IPS-18a (cell line): ENCODE measurements at regions not wholly inside any gene's neighbourhood (a gene's known extent, or its start where the extent isn't known, plus 50 kb on each side); places are given as distances from the start of the nearest gene placed in this dataset.
A peak's percentile ranks its signal among the peaks of the same experiment; 100 is the strongest.

Source experiments
- H3K27ac ChIP-seq: one replicate; pipeline ENCODE4 v1.5.1; 2013; ENCODE audit warnings: low read length
- H3K27me3 ChIP-seq: one replicate; pipeline ENCODE4 v1.6.1; 2013; ENCODE audit warnings: mild to moderate bottlenecking, low read length; ENCODE audit not compliant: control insufficient read depth, insufficient read depth
- H3K36me3 ChIP-seq: one replicate; pipeline ENCODE4 v1.6.1; 2013; ENCODE audit warnings: low read depth, low read length; ENCODE audit not compliant: control insufficient read depth
- H3K4me1 ChIP-seq: one replicate; pipeline ENCODE4 v1.6.1; 2013; ENCODE audit warnings: low read depth, low read length; ENCODE audit not compliant: control insufficient read depth
- H3K4me3 ChIP-seq: one replicate; pipeline ENCODE4 v1.5.1; 2013; ENCODE audit warnings: low read length
- H3K9ac ChIP-seq: one replicate; pipeline ENCODE4 v1.6.1; 2013; ENCODE audit warnings: mild to moderate bottlenecking, low read length, moderate library complexity
- H3K9me3 ChIP-seq: one replicate; pipeline ENCODE4 v1.6.1; 2013; ENCODE audit warnings: low read depth, low read length; ENCODE audit not compliant: control insufficient read depth

- no peaks in the 10 kb centered on the region for H3K36me3 ChIP-seq
Observed at GRCh38 chr3:159724627-159725026, 264.0 kb upstream of the IL12A start.

GRCh38 chr3:159726231-159726964 is 262.2 kb upstream of the IL12A start:
- no peak overlapping the region for H3K27ac ChIP-seq
- H3K4me3 ChIP-seq, result no peak overlapping the region

More at GRCh38 chr3:159724627-159725026, 264.0 kb upstream of the IL12A start:
- H3K27me3 ChIP-seq, result no peaks in the 10 kb centered on the region
- no peak overlapping the region for H3K27ac ChIP-seq
- no peak overlapping the region for H3K4me3 ChIP-seq
- H3K4me1 ChIP-seq, result no peaks in the 10 kb centered on the region
- no peaks in the 10 kb centered on the region for H3K9me3 ChIP-seq
- H3K9ac ChIP-seq, result no peak overlapping the region

GRCh38 chr3:159727506-159727905 is 261.1 kb upstream of the IL12A start:
- Histone ChIP-seq H3K27me3 (no peaks in the 10 kb centered on the region), H3K27ac (no peak overlapping the region), H3K4me1 (peaks cover 7% of the 10 kb centered on the region)

More at GRCh38 chr3:159726231-159726964, 262.2 kb upstream of the IL12A start:
- peaks cover 3% of the 10 kb centered on the region for H3K4me1 ChIP-seq
- no peak overlapping the region for H3K9ac ChIP-seq
- no peaks in the 10 kb centered on the region for H3K9me3 ChIP-seq
- no peaks in the 10 kb centered on the region for H3K36me3 ChIP-seq
- no peaks in the 10 kb centered on the region for H3K27me3 ChIP-seq

GRCh38 chr3:159731254-159731653 is 257.4 kb upstream of the IL12A start:
- Histone ChIP-seq H3K9ac (no peak overlapping the region), H3K9me3 (no peaks in the 10 kb centered on the region), H3K36me3 (no peaks in the 10 kb centered on the region), H3K4me3 (no peak overlapping the region), H3K27ac (no peak overlapping the region), H3K27me3 (no peaks in the 10 kb centered on the region), H3K4me1 (peaks cover 20% of the 10 kb centered on the region)

More at GRCh38 chr3:159727506-159727905, 261.1 kb upstream of the IL12A start:
- H3K36me3 ChIP-seq, result no peaks in the 10 kb centered on the region
- no peak overlapping the region for H3K4me3 ChIP-seq
- H3K9me3 ChIP-seq, result no peaks in the 10 kb centered on the region
- H3K9ac ChIP-seq, result no peak overlapping the region

GRCh38 chr3:159732172-159733111 is 256.2 kb upstream of the IL12A start:
- Histone ChIP-seq H3K27me3 (no peaks in the 10 kb centered on the region), H3K36me3 (no peaks in the 10 kb centered on the region), H3K4me1 (peaks cover 20% of the 10 kb centered on the region), H3K9ac (peak overlapping the region; percentile 21), H3K4me3 (peak overlapping the region; percentile 58), H3K27ac (no peak overlapping the region), H3K9me3 (no peaks in the 10 kb centered on the region)

GRCh38 chr3:159733194-159733860 is 255.3 kb upstream of the IL12A start:
- Histone ChIP-seq H3K27ac (no peak overlapping the region), H3K36me3 (no peaks in the 10 kb centered on the region), H3K9ac (peak overlapping the region; percentile 21), H3K9me3 (no peaks in the 10 kb centered on the region), H3K4me1 (peaks cover 20% of the 10 kb centered on the region), H3K4me3 (peak overlapping the region; percentile 58), H3K27me3 (no peaks in the 10 kb centered on the region)

GRCh38 chr3:159734681-159735080 is 254.0 kb upstream of the IL12A start:
- peaks cover 23% of the 10 kb centered on the region for H3K4me1 ChIP-seq

GRCh38 chr3:159739166-159739565 is 249.5 kb upstream of the IL12A start:
- Histone ChIP-seq H3K4me1 (peaks cover 5% of the 10 kb centered on the region), H3K27me3 (no peaks in the 10 kb centered on the region), H3K9me3 (no peaks in the 10 kb centered on the region), H3K27ac (no peak overlapping the region), H3K9ac (no peak overlapping the region), H3K4me3 (no peak overlapping the region), H3K36me3 (no peaks in the 10 kb centered on the region)

More at GRCh38 chr3:159734681-159735080, 254.0 kb upstream of the IL12A start:
- H3K27me3 ChIP-seq, result no peaks in the 10 kb centered on the region
- H3K36me3 ChIP-seq, result no peaks in the 10 kb centered on the region
- H3K27ac ChIP-seq, result no peak overlapping the region
- no peaks in the 10 kb centered on the region for H3K9me3 ChIP-seq
- no peak overlapping the region for H3K4me3 ChIP-seq
- no peak overlapping the region for H3K9ac ChIP-seq

GRCh38 chr3:159739969-159740368 is 248.7 kb upstream of the IL12A start:
- H3K9me3 ChIP-seq, result no peaks in the 10 kb centered on the region
- peaks cover 5% of the 10 kb centered on the region for H3K4me1 ChIP-seq
- no peaks in the 10 kb centered on the region for H3K27me3 ChIP-seq
- no peak overlapping the region for H3K4me3 ChIP-seq
- H3K9ac ChIP-seq, result no peak overlapping the region
- no peak overlapping the region for H3K27ac ChIP-seq
- no peaks in the 10 kb centered on the region for H3K36me3 ChIP-seq

- Histone ChIP-seq H3K27me3 (no peaks in the 10 kb centered on the region), H3K4me3 (no peak overlapping the region)
Observed at GRCh38 chr3:159741281-159741680, 247.4 kb upstream of the IL12A start.

GRCh38 chr3:159748425-159748824 is 240.2 kb upstream of the IL12A start:
- Histone ChIP-seq H3K9me3 (no peaks in the 10 kb centered on the region), H3K27me3 (no peaks in the 10 kb centered on the region), H3K36me3 (no peaks in the 10 kb centered on the region), H3K4me1 (no peaks in the 10 kb centered on the region), H3K4me3 (no peak overlapping the region), H3K27ac (no peak overlapping the region), H3K9ac (no peak overlapping the region)

More at GRCh38 chr3:159741281-159741680, 247.4 kb upstream of the IL12A start:
- Histone ChIP-seq H3K9me3 (no peaks in the 10 kb centered on the region), H3K36me3 (no peaks in the 10 kb centered on the region), H3K9ac (no peak overlapping the region), H3K4me1 (peaks cover 5% of the 10 kb centered on the region), H3K27ac (no peak overlapping the region)
